HG03457 (cell line): ENCODE measurements at regions not wholly inside any gene's neighbourhood (a gene's known extent, or its start where the extent isn't known, plus 50 kb on each side); places are given as distances from the start of the nearest gene placed in this dataset.

Experiments used
- ATAC-seq: cut with Tn5 transposase; IDR thresholded peaks from one replicate; pipeline ENCODE4 v1.9.1; 2021; ENCODE audit warnings: moderate number of reproducible peaks; ENCODE audit not compliant: unreplicated experiment

DNA sequence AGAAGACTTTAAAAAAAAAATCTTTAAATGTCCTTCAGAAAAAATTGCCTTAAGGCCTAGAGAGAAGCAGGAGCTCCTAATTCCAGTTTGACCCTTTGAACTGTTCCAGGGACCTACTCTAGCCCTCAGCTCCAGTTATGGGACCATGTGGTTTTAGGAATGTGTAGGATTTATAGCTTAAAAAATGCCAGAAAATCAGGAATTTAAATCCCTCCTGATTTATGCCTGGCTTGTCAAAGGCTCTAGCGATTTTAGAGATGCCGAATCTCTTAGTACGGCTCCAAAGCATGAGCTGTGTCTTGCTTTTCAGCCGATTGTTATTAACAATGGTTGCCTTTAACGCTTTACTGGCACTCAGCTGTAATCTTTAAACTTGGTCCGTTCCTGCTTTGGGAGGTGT, 130.6 kb upstream of the NPVF start:
- ATAC-seq, result no peak

- no peak for ATAC-seq
Measured at GRCh38 chr7:25359471-25360059, 131.3 kb upstream of the NPVF start.

GRCh38 chr7:25360451-25360850, 132.2 kb upstream of the NPVF start:
- ATAC-seq, result no peak

DNA sequence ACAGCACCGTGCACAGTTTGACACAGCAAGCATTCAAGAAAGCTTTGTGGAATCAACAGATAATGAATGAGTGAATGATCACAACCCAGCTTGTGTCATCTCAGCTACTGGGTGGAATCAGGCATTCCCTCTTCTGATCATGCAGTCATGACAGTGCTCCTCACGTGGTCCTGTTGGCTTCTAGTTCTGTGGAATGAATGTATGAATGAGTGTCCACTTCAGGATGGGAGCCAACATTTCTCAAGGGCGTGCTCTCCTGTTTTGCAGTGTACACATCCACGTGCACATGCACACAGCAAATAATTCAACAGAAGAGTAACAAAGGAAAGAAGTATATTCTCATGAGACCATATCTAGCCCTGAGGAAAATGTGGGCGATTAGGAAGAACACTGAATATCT, 133.1 kb upstream of the NPVF start:
- no peak for ATAC-seq

- no peak for ATAC-seq
Measured at GRCh38 chr7:25361863-25362262, 133.6 kb upstream of the NPVF start.

GRCh38 chr7:25368599-25369201, 140.4 kb upstream of the NPVF start:
- ATAC-seq, result no peak

DNA sequence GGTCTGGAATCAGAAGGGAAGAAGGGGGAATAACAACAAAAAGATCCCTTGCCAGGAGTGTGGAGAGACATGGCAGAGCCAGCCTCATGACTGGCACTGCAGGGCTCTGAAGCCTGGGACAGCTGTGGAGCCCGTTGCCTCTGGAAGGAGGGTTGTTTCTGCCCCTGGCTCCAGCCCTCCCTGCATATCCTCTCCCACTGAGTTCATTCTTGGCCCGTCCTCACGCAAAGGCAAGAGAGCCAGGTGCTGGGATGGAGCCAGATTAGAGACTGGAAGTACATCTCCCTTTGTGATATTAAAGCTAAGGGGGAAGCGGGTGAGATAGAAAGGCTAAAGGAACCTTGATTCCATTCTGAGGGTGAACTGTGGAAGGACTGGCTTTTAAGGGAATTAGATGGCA, 141.5 kb upstream of the NPVF start:
- no peak for ATAC-seq

DNA sequence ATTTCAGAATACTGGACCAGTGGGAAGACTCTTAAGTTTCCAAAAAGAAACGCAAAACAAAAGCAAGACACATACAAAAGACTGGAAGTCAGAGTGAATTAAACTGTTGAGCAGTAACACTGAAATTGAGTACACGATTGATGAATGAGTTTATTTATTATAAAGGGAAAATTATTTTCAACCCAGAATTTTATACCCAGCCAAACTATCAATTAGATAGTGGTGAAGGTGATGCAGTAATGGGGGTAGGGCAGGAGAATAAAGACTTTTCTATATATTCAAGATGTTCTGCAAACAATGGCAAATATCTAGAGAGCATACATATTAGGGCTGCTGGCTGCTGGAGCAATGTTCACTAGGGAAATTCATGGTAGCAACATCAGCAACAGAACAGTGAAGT, 143.7 kb upstream of the NPVF start:
- ATAC-seq, result no peak

DNA sequence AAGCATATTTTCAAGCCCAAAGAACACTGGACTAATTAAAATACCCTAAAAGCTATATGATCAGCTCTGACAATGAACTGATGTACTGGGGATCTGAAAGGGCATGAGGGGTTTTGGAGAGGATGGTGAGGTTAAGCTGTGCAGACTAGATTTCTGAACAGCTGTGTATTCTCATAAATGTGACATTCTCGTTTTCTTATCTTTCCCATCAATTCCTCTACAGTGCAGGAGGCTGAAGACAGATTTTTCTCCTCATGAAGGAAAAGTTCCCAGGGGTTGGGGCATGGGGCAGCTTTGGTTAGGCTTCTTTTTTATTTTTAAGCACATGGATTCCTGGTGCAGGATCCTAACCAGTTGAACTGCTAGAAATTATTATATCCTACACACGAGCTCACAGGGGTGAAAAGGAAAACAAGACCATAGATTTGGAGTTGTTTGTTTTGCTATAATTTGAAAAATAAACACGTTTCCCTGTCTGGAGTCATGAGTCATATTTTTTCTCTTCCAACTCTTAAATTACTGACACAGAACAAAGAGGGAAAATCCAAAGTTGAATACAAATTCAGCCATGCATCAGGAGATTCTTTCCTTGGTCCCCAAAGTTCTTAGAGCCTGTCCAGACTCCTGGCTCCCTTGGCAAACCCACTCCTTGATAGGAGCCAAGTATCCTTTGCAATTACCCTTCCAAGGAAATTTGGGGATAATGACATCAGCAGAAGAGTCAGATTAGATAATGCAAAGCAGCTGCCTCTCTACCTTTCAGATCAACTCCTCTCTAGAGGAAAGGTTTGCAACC, 147.7 kb upstream of the NPVF start:
- no peak for ATAC-seq

DNA sequence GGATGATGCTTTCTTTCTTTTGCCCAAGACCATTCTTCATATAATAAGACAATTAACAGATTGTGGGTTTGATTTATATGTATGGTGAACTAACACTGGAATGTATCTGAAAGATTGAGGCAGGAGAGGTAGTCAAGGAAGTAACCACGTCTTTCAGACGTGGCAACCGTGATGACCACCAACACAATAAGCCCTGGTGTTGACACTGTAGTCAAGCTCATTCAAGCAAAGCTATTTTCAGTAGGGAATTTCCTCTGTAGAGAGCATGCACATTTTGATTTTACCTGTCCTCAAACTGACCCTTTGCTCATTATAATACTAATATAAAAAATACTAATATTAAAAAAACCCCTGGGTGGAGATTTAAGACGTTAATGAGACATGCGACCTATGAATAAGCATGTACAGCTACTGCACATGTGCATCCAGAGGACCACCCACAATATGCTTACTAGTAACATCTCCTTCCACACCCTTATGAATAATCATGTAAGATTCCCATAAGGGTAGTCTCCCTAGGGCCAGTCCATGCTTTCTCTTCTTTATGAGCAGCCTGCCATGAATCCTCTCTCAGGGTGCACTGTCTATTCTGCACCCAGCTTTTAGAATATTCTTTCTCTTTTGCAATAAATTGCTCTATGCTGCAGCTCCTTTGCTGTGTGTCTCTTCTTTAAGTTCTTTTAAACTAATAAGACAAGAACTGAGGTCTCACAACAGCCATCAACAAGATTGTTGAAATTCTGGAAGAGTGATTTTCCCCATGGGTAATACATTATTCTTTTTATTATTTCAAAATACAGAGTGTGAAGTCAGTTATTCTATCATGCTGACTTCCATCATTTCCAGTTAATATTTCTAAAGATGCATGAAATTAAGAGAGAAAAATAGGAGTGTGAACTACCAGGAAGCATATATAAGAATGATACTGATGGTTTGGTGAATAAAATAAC, 151.3 kb upstream of the NPVF start:
- ATAC-seq, result no peak

- no peak for ATAC-seq
Measured at GRCh38 chr7:25381818-25382589, 153.7 kb upstream of the NPVF start.

DNA sequence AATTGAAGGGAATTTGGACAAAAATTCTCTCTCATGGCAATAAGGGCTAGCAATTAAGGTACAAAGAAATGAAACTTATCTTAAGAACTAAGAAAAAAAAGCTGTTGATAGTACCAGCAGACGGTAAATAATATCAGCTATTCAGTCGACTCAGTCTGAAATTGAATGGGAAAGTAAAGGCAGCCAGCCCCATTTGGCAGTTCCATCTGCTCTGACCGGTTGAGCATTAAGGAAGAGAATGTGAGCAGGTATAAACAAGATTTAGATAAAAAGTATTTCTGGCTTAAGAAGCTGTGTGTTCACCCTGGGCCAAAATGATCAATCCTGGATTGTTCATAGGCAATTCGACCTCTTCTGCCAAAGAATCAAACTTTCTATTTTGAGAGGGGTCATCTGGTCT, 154.6 kb upstream of the NPVF start:
- no peak for ATAC-seq

DNA sequence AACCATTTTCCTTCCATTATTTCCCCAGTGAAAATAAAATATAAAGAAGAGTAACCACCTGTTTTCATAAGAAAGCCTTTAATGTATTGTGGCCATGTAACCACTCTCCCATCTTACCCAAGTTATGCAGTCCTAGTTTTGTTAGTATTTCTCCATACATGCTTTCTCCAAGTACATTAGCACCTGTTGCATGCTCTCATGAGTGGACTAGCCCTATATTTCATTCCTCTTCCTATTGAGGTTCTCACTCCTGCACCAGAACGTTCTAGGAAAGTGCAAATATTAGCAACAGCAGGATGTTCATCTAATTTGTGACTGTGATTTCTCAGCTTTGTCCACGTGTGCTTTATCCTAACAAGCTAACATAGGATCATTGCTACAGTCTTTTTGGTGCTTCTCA, 155.1 kb upstream of the NPVF start:
- no peak for ATAC-seq

- ATAC-seq, result no peak
Measured at GRCh38 chr7:25384788-25385505, 156.7 kb upstream of the NPVF start.

- ATAC-seq, result no peak
Measured at GRCh38 chr7:25385506-25386136, 157.3 kb upstream of the NPVF start.

DNA sequence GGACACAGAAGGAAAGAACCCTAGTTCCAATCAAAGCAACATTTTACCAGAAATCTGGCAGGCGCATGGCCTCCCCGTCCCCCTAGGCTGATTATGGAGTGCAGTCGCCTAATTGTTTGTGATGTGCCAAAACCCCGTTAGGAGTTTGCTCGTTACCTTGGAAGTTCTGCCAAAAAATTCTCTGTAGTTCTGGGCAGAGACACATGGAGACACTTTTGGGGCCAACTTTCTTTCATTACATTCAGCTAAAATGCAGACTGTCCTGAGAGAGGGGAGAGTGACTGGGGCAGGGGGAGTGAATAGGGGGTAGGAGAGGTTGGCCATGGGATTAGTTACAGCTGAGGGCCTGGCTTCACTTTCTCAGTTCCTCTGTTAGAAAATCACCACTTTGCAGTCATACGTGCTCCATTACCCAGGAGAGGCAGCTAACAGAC, 158.0 kb upstream of the NPVF start:
- ATAC-seq, result no peak

- ATAC-seq, result no peak
Measured at GRCh38 chr7:25388681-25389080, 160.4 kb upstream of the NPVF start.

DNA sequence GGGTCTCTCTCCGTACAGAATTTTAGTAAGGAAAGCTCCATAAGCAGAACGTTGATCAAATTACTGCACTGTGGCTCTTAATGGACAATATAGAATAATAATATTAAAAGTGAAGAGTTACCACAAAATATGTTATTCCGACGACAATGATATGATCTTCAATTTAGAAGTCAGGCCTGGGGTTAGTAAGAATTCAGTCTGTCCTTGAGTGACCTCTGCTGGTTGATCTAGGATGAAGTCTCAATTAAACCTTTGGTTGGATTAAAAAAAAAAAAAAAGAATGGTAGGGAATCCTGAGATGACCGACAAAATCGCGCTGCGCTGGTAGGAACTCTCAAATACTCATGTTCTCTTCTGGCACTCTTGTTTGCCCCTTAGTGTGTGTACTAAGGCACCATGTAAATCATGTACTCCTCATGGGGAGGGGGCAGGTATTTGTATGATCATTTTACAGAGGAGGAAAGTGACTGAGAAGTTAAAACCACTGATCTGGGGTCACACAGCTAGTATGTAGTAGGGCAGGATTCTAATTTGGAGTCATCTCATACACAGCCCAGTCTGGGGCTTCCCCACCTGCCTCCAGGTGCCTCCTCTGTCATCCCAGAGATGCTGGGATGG, 161.3 kb upstream of the NPVF start:
- ATAC-seq, result no peak

- no peak for ATAC-seq
Measured at GRCh38 chr7:25391295-25391861, 163.1 kb upstream of the NPVF start.
